ENCODE measurements at regions not wholly inside any gene's neighbourhood (a gene's known extent, or its start where the extent isn't known, plus 50 kb on each side); places are given as distances from the start of the nearest gene placed in this dataset.
"Not testable (repeated sequence)": the region's sequence is repeated elsewhere in the genome, so short reads cannot be mapped to it uniquely, and the experiment has no call there.

GRCh38 chr1:146297781-146298574 is 69.2 kb upstream of the NOTCH2NLA start:
- not testable (repeated sequence) for H3K23ac ChIP-seq (ENCODE audit: low read depth, low read length, poor library complexity); H3K9ac ChIP-seq (ENCODE audit: low read depth, low read length, poor library complexity); H3K4me3 ChIP-seq (ENCODE audit: low read length in 2 of 2); H3K9me3 ChIP-seq (replicated peaks in 1 of 2; ENCODE audit: control insufficient read depth in 2 of 2, insufficient read depth in 1 of 2, low read depth in 1 of 2, low read length in 2 of 2); H2AK5ac ChIP-seq (ENCODE audit: low read depth, low read length); H3K18ac ChIP-seq (ENCODE audit: low read length); H3K4ac ChIP-seq (ENCODE audit: low read length); H2BK12ac ChIP-seq (ENCODE audit: low read length); H3K14ac ChIP-seq (ENCODE audit: low read length); H2BK120ac ChIP-seq (ENCODE audit: low read depth, low read length); H3K79me1 ChIP-seq (ENCODE audit: low read depth, low read length); H3K27ac ChIP-seq (replicated peaks; ENCODE audit: low read length); H3K27me3 ChIP-seq (ENCODE audit: control insufficient read depth in 3 of 3, insufficient read depth in 3 of 3, low read depth in 1 of 3, low read length in 3 of 3); H2BK5ac ChIP-seq (ENCODE audit: low read length); H2AFZ ChIP-seq (ENCODE audit: low read length); H3K4me2 ChIP-seq (ENCODE audit: insufficient read depth, low read length, poor library complexity, severe bottlenecking); H3K36me3 ChIP-seq (replicated peaks in 1 of 2; ENCODE audit: control insufficient read depth in 2 of 2, insufficient read depth in 2 of 2, low read length in 2 of 2); H4K91ac ChIP-seq (ENCODE audit: low read depth, low read length, poor library complexity); H3K4me1 ChIP-seq (ENCODE audit: control insufficient read depth in 2 of 2, insufficient read depth in 1 of 2, low read depth in 1 of 2, low read length in 2 of 2); DNase-seq (ENCODE audit: low spot score); H4K8ac ChIP-seq (ENCODE audit: low read depth, low read length); H2BK15ac ChIP-seq (ENCODE audit: low read length)
- no CpG with 5 or more reads among the region's 68 CpGs for WGBS, 2 donors (ENCODE audit: extremely low coverage in 2 of 2, insufficient read length in 2 of 2, insufficient replicate concordance in 1 of 2)

- not testable (repeated sequence) for H4K91ac ChIP-seq (ENCODE audit: low read depth, low read length, poor library complexity); H3K79me1 ChIP-seq (ENCODE audit: low read depth, low read length); H2BK12ac ChIP-seq (ENCODE audit: low read length); H3K4me3 ChIP-seq (ENCODE audit: low read length in 2 of 2); H3K27ac ChIP-seq (replicated peaks; ENCODE audit: low read length); H2BK15ac ChIP-seq (ENCODE audit: low read length); H3K9me3 ChIP-seq (replicated peaks in 1 of 2; ENCODE audit: control insufficient read depth in 2 of 2, insufficient read depth in 1 of 2, low read depth in 1 of 2, low read length in 2 of 2); H3K27me3 ChIP-seq (ENCODE audit: control insufficient read depth in 3 of 3, insufficient read depth in 3 of 3, low read depth in 1 of 3, low read length in 3 of 3); H3K14ac ChIP-seq (ENCODE audit: low read length); H3K4me1 ChIP-seq (ENCODE audit: control insufficient read depth in 2 of 2, insufficient read depth in 1 of 2, low read depth in 1 of 2, low read length in 2 of 2); H2BK5ac ChIP-seq (ENCODE audit: low read length); H4K8ac ChIP-seq (ENCODE audit: low read depth, low read length); H3K9ac ChIP-seq (ENCODE audit: low read depth, low read length, poor library complexity); H2AFZ ChIP-seq (ENCODE audit: low read length); H3K23ac ChIP-seq (ENCODE audit: low read depth, low read length, poor library complexity); H2BK120ac ChIP-seq (ENCODE audit: low read depth, low read length); DNase-seq (ENCODE audit: low spot score); H3K18ac ChIP-seq (ENCODE audit: low read length); H2AK5ac ChIP-seq (ENCODE audit: low read depth, low read length); H3K4me2 ChIP-seq (ENCODE audit: insufficient read depth, low read length, poor library complexity, severe bottlenecking); H3K4ac ChIP-seq (ENCODE audit: low read length); H3K36me3 ChIP-seq (replicated peaks in 1 of 2; ENCODE audit: control insufficient read depth in 2 of 2, insufficient read depth in 2 of 2, low read length in 2 of 2)
- no CpG with 5 or more reads among the region's 9 CpGs for WGBS, 2 donors (ENCODE audit: extremely low coverage in 2 of 2, insufficient read length in 2 of 2, insufficient replicate concordance in 1 of 2)
These were observed 64.4 kb upstream of the NOTCH2NLA start for GRCh38 chr1:146292940-146293936.

GRCh38 chr1:146292424-146292823 is 63.6 kb upstream of the NOTCH2NLA start:
- H3K4me2 ChIP-seq (ENCODE audit: insufficient read depth, low read length, poor library complexity, severe bottlenecking); H3K9me3 ChIP-seq (replicated peaks in 1 of 2; ENCODE audit: control insufficient read depth in 2 of 2, insufficient read depth in 1 of 2, low read depth in 1 of 2, low read length in 2 of 2); H3K14ac ChIP-seq (ENCODE audit: low read length); H2BK12ac ChIP-seq (ENCODE audit: low read length); H2BK15ac ChIP-seq (ENCODE audit: low read length); H3K27ac ChIP-seq (replicated peaks; ENCODE audit: low read length); H4K91ac ChIP-seq (ENCODE audit: low read depth, low read length, poor library complexity); H3K18ac ChIP-seq (ENCODE audit: low read length); H3K27me3 ChIP-seq (ENCODE audit: control insufficient read depth in 3 of 3, insufficient read depth in 3 of 3, low read depth in 1 of 3, low read length in 3 of 3); H2AFZ ChIP-seq (ENCODE audit: low read length); H3K4me3 ChIP-seq (ENCODE audit: low read length in 2 of 2); H2AK5ac ChIP-seq (ENCODE audit: low read depth, low read length); H3K4ac ChIP-seq (ENCODE audit: low read length); H3K36me3 ChIP-seq (replicated peaks in 1 of 2; ENCODE audit: control insufficient read depth in 2 of 2, insufficient read depth in 2 of 2, low read length in 2 of 2); H3K23ac ChIP-seq (ENCODE audit: low read depth, low read length, poor library complexity); H2BK5ac ChIP-seq (ENCODE audit: low read length); H2BK120ac ChIP-seq (ENCODE audit: low read depth, low read length); DNase-seq (ENCODE audit: low spot score); H3K9ac ChIP-seq (ENCODE audit: low read depth, low read length, poor library complexity); H3K79me1 ChIP-seq (ENCODE audit: low read depth, low read length); H3K4me1 ChIP-seq (ENCODE audit: control insufficient read depth in 2 of 2, insufficient read depth in 1 of 2, low read depth in 1 of 2, low read length in 2 of 2); H4K8ac ChIP-seq (ENCODE audit: low read depth, low read length): not testable (repeated sequence)
- no CpG with 5 or more reads among the region's 4 CpGs for WGBS, 2 donors (ENCODE audit: extremely low coverage in 2 of 2, insufficient read length in 2 of 2, insufficient replicate concordance in 1 of 2)

DNA sequence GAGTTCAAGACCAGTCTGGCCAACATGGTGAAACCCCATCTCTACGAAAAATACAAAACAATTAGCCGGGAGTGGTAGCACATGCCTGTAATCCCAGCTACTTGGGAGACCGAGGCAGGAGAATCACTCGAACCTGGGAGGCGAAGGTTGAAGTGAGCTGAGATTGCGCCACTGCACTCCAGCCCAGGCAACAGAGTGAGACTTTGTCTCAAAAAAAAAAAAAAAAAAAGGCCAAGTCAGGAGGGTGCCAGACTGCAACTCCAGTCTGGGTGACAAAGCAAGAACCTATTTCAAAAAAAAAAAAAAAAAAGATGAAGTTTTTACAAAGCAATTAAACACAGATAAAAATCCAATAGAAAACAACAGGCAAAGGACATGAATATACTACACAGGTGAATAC is 59.1 kb upstream of the NOTCH2NLA start:
- whole genome bisulfite sequencing, 2 donors (ENCODE audit: extremely low coverage in 2 of 2, insufficient read length in 2 of 2, insufficient replicate concordance in 1 of 2): no CpG with 5 or more reads among the region's 6 CpGs
- H3K4me3 ChIP-seq (ENCODE audit: low read length in 2 of 2); H3K4ac ChIP-seq (ENCODE audit: low read length); H3K4me2 ChIP-seq (ENCODE audit: insufficient read depth, low read length, poor library complexity, severe bottlenecking); H2BK5ac ChIP-seq (ENCODE audit: low read length); H2BK120ac ChIP-seq (ENCODE audit: low read depth, low read length); DNase-seq (ENCODE audit: low spot score); H3K27ac ChIP-seq (replicated peaks; ENCODE audit: low read length); H2BK12ac ChIP-seq (ENCODE audit: low read length); H4K8ac ChIP-seq (ENCODE audit: low read depth, low read length); H3K36me3 ChIP-seq (replicated peaks in 1 of 2; ENCODE audit: control insufficient read depth in 2 of 2, insufficient read depth in 2 of 2, low read length in 2 of 2); H3K14ac ChIP-seq (ENCODE audit: low read length); H2AFZ ChIP-seq (ENCODE audit: low read length); H3K9ac ChIP-seq (ENCODE audit: low read depth, low read length, poor library complexity); H3K9me3 ChIP-seq (replicated peaks in 1 of 2; ENCODE audit: control insufficient read depth in 2 of 2, insufficient read depth in 1 of 2, low read depth in 1 of 2, low read length in 2 of 2); H2BK15ac ChIP-seq (ENCODE audit: low read length); H3K27me3 ChIP-seq (ENCODE audit: control insufficient read depth in 3 of 3, insufficient read depth in 3 of 3, low read depth in 1 of 3, low read length in 3 of 3); H3K79me1 ChIP-seq (ENCODE audit: low read depth, low read length); H3K23ac ChIP-seq (ENCODE audit: low read depth, low read length, poor library complexity); H3K18ac ChIP-seq (ENCODE audit: low read length); H2AK5ac ChIP-seq (ENCODE audit: low read depth, low read length); H4K91ac ChIP-seq (ENCODE audit: low read depth, low read length, poor library complexity); H3K4me1 ChIP-seq (ENCODE audit: control insufficient read depth in 2 of 2, insufficient read depth in 1 of 2, low read depth in 1 of 2, low read length in 2 of 2): not testable (repeated sequence)
